ENCODE measurements at regions not wholly inside any gene's neighbourhood (a gene's known extent, or its start where the extent isn't known, plus 50 kb on each side); places are given as distances from the start of the nearest gene placed in this dataset.
"Not testable (repeated sequence)": the region's sequence is repeated elsewhere in the genome, so short reads cannot be mapped to it uniquely, and the experiment has no call there.

GRCh38 chr10:35950701-35951100 lies 308.6 kb upstream of the FZD8 start:
- DNase-seq (ENCODE audit: low spot score) = no peak
- intact Hi-C loops (cut with DNase I) = no loop called here

- intact Hi-C loops (cut with DNase I) = no loop called here
Observed at GRCh38 chr10:35950226-35950625, 308.1 kb upstream of the FZD8 start.

GRCh38 chr10:35949811-35950211 lies 307.7 kb upstream of the FZD8 start:
- intact Hi-C loops (cut with DNase I) = no loop called here
- DNase-seq (ENCODE audit: low spot score) = no peak

More at GRCh38 chr10:35950226-35950625, 308.1 kb upstream of the FZD8 start:
- DNase-seq (ENCODE audit: low spot score) = no peak

- no peak for DNase-seq (ENCODE audit: low spot score)
- intact Hi-C loops (cut with DNase I) = no loop called here
Observed at GRCh38 chr10:35946556-35946955, 304.5 kb upstream of the FZD8 start.

- no peak for DNase-seq (ENCODE audit: low spot score)
Observed at GRCh38 chr10:35942057-35942456, 300.0 kb upstream of the FZD8 start.

GRCh38 chr10:35940141-35941041 lies 298.3 kb upstream of the FZD8 start:
- intact Hi-C loops (cut with DNase I) = no loop called here
- no peak for DNase-seq (ENCODE audit: low spot score)

More at GRCh38 chr10:35942057-35942456, 300.0 kb upstream of the FZD8 start:
- intact Hi-C loops (cut with DNase I) = no loop called here

GRCh38 chr10:35938160-35938559 lies 296.1 kb upstream of the FZD8 start:
- intact Hi-C loops (cut with DNase I) = no loop called here
- DNase-seq (ENCODE audit: low spot score) = no peak

GRCh38 chr10:35937546-35937945 lies 295.4 kb upstream of the FZD8 start:
- no peak for DNase-seq (ENCODE audit: low spot score)
- intact Hi-C loops (cut with DNase I) = no loop called here

- intact Hi-C loops (cut with DNase I) = no loop called here
- DNase-seq (ENCODE audit: low spot score) = no peak
Observed at GRCh38 chr10:35934642-35934995, 292.5 kb upstream of the FZD8 start.

- intact Hi-C loops (cut with DNase I) = no loop called here
- no peak for DNase-seq (ENCODE audit: low spot score)
Observed at GRCh38 chr10:35933940-35934641, 292.0 kb upstream of the FZD8 start.

- DNase-seq (ENCODE audit: low spot score) = no peak
- intact Hi-C loops (cut with DNase I) = no loop called here
Observed at GRCh38 chr10:35933491-35933890, 291.4 kb upstream of the FZD8 start.

GRCh38 chr10:35929962-35930361 lies 287.9 kb upstream of the FZD8 start:
- DNase-seq (ENCODE audit: low spot score); intact Hi-C loops (cut with DNase I): not testable (repeated sequence)

- no peak for DNase-seq (ENCODE audit: low spot score)
- intact Hi-C loops (cut with DNase I) = no loop called here
Observed at GRCh38 chr10:35928748-35929147, 286.7 kb upstream of the FZD8 start.

GRCh38 chr10:35927990-35928488 lies 285.9 kb upstream of the FZD8 start:
- intact Hi-C loops (cut with DNase I) = no loop called here
- DNase-seq (ENCODE audit: low spot score) = no peak

GRCh38 chr10:35927341-35927740 lies 285.2 kb upstream of the FZD8 start:
- DNase-seq (ENCODE audit: low spot score) = no peak
- intact Hi-C loops (cut with DNase I) = no loop called here

GRCh38 chr10:35926846-35927245 lies 284.8 kb upstream of the FZD8 start:
- no peak for DNase-seq (ENCODE audit: low spot score)
- intact Hi-C loops (cut with DNase I) = no loop called here

- no peak for DNase-seq (ENCODE audit: low spot score)
- intact Hi-C loops (cut with DNase I) = no loop called here
Observed at GRCh38 chr10:35925493-35925892, 283.4 kb upstream of the FZD8 start.

- no peak for DNase-seq (ENCODE audit: low spot score)
- intact Hi-C loops (cut with DNase I) = no loop called here
Observed at GRCh38 chr10:35924759-35925158, 282.7 kb upstream of the FZD8 start.

- DNase-seq (ENCODE audit: low spot score) = no peak
- intact Hi-C loops (cut with DNase I) = no loop called here
Observed at GRCh38 chr10:35922876-35923600, 280.9 kb upstream of the FZD8 start.

GRCh38 chr10:35921866-35922350 lies 279.8 kb upstream of the FZD8 start:
- DNase-seq (ENCODE audit: low spot score) = no peak
- intact Hi-C loops (cut with DNase I) = no loop called here

Data from cardiac septum (tissue), 1 donor.